22Rv1 (cell line): ENCODE measurements at regions not wholly inside any gene's neighbourhood (a gene's known extent, or its start where the extent isn't known, plus 50 kb on each side); places are given as distances from the start of the nearest gene placed in this dataset.

Experiments used
- ZFX ChIP-seq: fragments of 450-650 bp; IDR thresholded peaks from 2 replicates; pipeline ENCODE4 v1.6.1; 2017; ENCODE audit warnings: antibody characterized with exemption, borderline replicate concordance
- TF ChIP-seq, protein P1 (sequence below): fragments of 450-650 bp; IDR thresholded peaks from 2 replicates; pipeline ENCODE4 v1.5.1; 2017; ENCODE audit warnings: mild to moderate bottlenecking

DNA sequence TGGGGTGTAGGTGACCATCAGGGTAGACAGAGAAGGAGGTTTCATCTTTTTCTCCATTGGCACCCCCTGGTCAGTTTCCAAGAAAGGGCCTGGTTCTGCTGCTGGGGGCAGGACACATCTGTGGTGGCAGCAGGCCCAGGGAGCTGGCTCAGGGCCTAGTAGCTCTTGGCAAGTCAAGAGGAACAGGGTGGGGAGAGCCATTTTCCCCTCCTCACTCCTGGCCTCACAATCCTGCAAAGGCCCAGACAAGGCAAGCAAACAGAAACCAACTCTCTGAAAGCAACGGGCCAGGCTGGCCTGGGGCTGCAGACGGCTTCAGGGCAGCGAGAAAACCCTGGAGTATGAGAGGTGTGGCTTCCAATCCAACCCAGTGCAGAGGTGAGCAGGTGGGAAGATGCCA, 192.9 kb upstream of the DYNLRB2 start:
- TF ChIP-seq, protein P1, sequence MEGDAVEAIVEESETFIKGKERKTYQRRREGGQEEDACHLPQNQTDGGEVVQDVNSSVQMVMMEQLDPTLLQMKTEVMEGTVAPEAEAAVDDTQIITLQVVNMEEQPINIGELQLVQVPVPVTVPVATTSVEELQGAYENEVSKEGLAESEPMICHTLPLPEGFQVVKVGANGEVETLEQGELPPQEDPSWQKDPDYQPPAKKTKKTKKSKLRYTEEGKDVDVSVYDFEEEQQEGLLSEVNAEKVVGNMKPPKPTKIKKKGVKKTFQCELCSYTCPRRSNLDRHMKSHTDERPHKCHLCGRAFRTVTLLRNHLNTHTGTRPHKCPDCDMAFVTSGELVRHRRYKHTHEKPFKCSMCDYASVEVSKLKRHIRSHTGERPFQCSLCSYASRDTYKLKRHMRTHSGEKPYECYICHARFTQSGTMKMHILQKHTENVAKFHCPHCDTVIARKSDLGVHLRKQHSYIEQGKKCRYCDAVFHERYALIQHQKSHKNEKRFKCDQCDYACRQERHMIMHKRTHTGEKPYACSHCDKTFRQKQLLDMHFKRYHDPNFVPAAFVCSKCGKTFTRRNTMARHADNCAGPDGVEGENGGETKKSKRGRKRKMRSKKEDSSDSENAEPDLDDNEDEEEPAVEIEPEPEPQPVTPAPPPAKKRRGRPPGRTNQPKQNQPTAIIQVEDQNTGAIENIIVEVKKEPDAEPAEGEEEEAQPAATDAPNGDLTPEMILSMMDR, result no peak
- TF ChIP-seq ZFX, result no peak
